ENCODE measurements at regions not wholly inside any gene's neighbourhood (a gene's known extent, or its start where the extent isn't known, plus 50 kb on each side); places are given as distances from the start of the nearest gene placed in this dataset.

DNA sequence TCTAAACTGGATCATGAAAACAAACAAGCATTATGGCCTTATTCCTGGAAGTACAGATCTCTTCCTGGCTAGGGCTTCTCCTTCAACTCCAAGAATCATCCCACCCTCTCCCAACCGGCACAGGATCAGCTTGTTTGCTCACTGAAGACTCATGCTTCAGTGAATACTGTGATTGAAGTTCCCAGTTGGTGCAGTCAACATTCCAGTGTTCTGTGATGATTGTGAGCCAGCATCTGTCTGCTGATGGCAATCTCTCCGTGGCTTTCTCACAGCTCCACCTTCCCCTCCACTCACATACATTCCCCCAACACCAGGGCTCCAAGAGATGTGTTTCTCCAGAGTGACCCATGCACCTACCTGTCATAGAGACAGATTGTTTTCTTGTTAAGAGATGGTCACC, 421.3 kb upstream of the BTBD3 start:
- Histone ChIP-seq H3K79me2 (ENCODE audit: insufficient read depth, low read depth, low read length) (no peaks in the 10 kb centered on the region), H2AFZ (ENCODE audit: low read length) (no peak overlapping the region), H4K20me1 (ENCODE audit: insufficient read depth, low read length) (no peaks in the 10 kb centered on the region), H3K9me2 (ENCODE audit: insufficient read depth, low read length) (no peaks in the 10 kb centered on the region), H3K36me3 (ENCODE audit: insufficient read depth, low read length) (no peaks in the 10 kb centered on the region), H3K4me3 (ENCODE audit: low read depth, low read length, poor library complexity, severe bottlenecking) (no peak overlapping the region), H3K9me3 (ENCODE audit: low read length) (no peaks in the 10 kb centered on the region), H3K4me1 (ENCODE audit: insufficient read depth, low read length, poor library complexity, severe bottlenecking) (no peaks in the 10 kb centered on the region), H3K4me2 (ENCODE audit: low read length) (no peak overlapping the region), H3K27ac (ENCODE audit: low read depth, low read length, poor library complexity, severe bottlenecking) (no peak overlapping the region)
- DNase-seq (ENCODE audit: low spot score): no peak
- no TSS peak for BruUV-seq (replicated peaks)
- TF ChIP-seq, protein P1, sequence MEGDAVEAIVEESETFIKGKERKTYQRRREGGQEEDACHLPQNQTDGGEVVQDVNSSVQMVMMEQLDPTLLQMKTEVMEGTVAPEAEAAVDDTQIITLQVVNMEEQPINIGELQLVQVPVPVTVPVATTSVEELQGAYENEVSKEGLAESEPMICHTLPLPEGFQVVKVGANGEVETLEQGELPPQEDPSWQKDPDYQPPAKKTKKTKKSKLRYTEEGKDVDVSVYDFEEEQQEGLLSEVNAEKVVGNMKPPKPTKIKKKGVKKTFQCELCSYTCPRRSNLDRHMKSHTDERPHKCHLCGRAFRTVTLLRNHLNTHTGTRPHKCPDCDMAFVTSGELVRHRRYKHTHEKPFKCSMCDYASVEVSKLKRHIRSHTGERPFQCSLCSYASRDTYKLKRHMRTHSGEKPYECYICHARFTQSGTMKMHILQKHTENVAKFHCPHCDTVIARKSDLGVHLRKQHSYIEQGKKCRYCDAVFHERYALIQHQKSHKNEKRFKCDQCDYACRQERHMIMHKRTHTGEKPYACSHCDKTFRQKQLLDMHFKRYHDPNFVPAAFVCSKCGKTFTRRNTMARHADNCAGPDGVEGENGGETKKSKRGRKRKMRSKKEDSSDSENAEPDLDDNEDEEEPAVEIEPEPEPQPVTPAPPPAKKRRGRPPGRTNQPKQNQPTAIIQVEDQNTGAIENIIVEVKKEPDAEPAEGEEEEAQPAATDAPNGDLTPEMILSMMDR (conservative IDR thresholded peaks at IDR 0.05; ENCODE audit: low read length): no peak
- no peak for TF ChIP-seq EZH2phosphoT487 (IDR thresholded peaks at IDR 0.05; ENCODE audit: borderline replicate concordance, low read depth, low read length)
- intact Hi-C loops (cut with micrococcal nuclease; ENCODE audit: unreplicated experiment): no loop called here
- POLR2A ChIA-PET: no interaction called here
- CTCF ChIA-PET (ENCODE audit: unreplicated experiment): no interaction called here

DNA sequence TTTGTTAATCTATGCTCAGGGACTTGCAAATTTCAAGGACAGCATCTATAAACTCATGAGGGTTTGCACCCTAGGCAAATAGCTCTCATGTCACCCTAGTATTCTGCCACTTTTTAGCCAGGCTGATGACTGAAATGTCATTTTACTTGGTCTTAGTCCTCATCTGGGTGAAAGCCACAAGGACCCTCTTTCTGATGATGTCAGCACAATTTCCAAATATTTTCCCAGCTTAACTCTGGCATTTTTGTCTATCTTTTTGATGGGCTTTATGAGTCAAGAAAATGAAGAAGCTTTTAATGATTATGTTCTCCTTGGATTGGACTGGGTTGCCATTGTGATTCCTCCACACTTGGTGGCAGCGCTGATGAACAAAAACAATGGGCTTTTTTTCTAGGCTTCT, 420.1 kb upstream of the BTBD3 start:
- DNase-seq (ENCODE audit: low spot score): no peak
- TF ChIP-seq, protein P1 (conservative IDR thresholded peaks at IDR 0.05; ENCODE audit: low read length): no peak
- TF ChIP-seq EZH2phosphoT487 (IDR thresholded peaks at IDR 0.05; ENCODE audit: borderline replicate concordance, low read depth, low read length): no peak
- POLR2A ChIA-PET: no interaction called here
- H3K36me3 ChIP-seq (ENCODE audit: insufficient read depth, low read length): no peaks in the 10 kb centered on the region
- CTCF ChIA-PET (ENCODE audit: unreplicated experiment): no interaction called here
- H3K9me2 ChIP-seq (ENCODE audit: insufficient read depth, low read length): no peaks in the 10 kb centered on the region
- BruUV-seq (replicated peaks): no TSS peak
- H3K9me3 ChIP-seq (ENCODE audit: low read length): no peaks in the 10 kb centered on the region
- H3K79me2 ChIP-seq (ENCODE audit: insufficient read depth, low read depth, low read length): no peaks in the 10 kb centered on the region
- intact Hi-C loops (cut with micrococcal nuclease; ENCODE audit: unreplicated experiment): no loop called here
- no peaks in the 10 kb centered on the region for H4K20me1 ChIP-seq (ENCODE audit: insufficient read depth, low read length)
- H3K4me1 ChIP-seq (ENCODE audit: insufficient read depth, low read length, poor library complexity, severe bottlenecking): no peaks in the 10 kb centered on the region
- H3K27ac ChIP-seq (ENCODE audit: low read depth, low read length, poor library complexity, severe bottlenecking): no peak overlapping the region
- no peak overlapping the region for H2AFZ ChIP-seq (ENCODE audit: low read length)
- H3K4me3 ChIP-seq (ENCODE audit: low read depth, low read length, poor library complexity, severe bottlenecking): no peak overlapping the region
- no peak overlapping the region for H3K4me2 ChIP-seq (ENCODE audit: low read length)

DNA sequence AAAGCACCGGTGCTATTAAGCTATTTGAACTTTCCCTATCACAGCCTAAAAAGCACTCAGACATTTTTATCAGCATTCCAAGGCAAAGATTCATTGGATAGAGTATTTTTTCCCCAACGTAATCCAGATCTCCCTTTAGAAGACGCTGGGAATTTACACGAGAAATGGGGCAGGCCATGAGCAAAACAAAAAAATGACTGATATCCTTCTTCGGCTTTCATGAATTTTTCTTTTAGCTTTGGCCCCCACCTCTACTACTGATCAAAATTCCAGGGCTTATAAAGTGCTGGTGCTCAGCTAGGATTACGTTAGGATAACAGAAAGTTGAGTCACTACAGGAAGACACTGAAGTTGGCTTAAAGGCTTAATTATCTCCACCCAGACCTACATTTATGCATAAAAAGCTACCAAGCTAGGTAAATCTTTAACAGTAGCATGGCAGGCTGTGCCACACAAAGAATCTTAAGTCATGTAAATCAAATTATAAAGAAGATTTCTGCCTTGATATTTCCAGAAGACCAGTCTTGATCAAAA, 418.5 kb upstream of the BTBD3 start:
- H3K27ac ChIP-seq (ENCODE audit: low read depth, low read length, poor library complexity, severe bottlenecking): no peak overlapping the region
- BruUV-seq (replicated peaks): no TSS peak
- no peak for TF ChIP-seq EZH2phosphoT487 (IDR thresholded peaks at IDR 0.05; ENCODE audit: borderline replicate concordance, low read depth, low read length)
- TF ChIP-seq, protein P1 (conservative IDR thresholded peaks at IDR 0.05; ENCODE audit: low read length): no peak
- DNase-seq (ENCODE audit: low spot score): no peak
- no peak overlapping the region for H3K4me2 ChIP-seq (ENCODE audit: low read length)
- intact Hi-C loops (cut with micrococcal nuclease; ENCODE audit: unreplicated experiment): no loop called here
- no peaks in the 10 kb centered on the region for H3K9me2 ChIP-seq (ENCODE audit: insufficient read depth, low read length)
- H3K4me3 ChIP-seq (ENCODE audit: low read depth, low read length, poor library complexity, severe bottlenecking): no peak overlapping the region
- H4K20me1 ChIP-seq (ENCODE audit: insufficient read depth, low read length): no peaks in the 10 kb centered on the region
- no peaks in the 10 kb centered on the region for H3K36me3 ChIP-seq (ENCODE audit: insufficient read depth, low read length)
- CTCF ChIA-PET (ENCODE audit: unreplicated experiment): no interaction called here
- H3K4me1 ChIP-seq (ENCODE audit: insufficient read depth, low read length, poor library complexity, severe bottlenecking): no peaks in the 10 kb centered on the region
- no peaks in the 10 kb centered on the region for H3K9me3 ChIP-seq (ENCODE audit: low read length)
- no peaks in the 10 kb centered on the region for H3K79me2 ChIP-seq (ENCODE audit: insufficient read depth, low read depth, low read length)
- H2AFZ ChIP-seq (ENCODE audit: low read length): no peak overlapping the region
- POLR2A ChIA-PET: interaction anchor here (0.9 kb wide), 1 partner anchor 9 kb away, joined by 3 read pairs; no protein-coding TSS in a partner anchor
